Epidermal melanocyte (primary cell): ENCODE measurements at regions not wholly inside any gene's neighbourhood (a gene's known extent, or its start where the extent isn't known, plus 50 kb on each side); places are given as distances from the start of the nearest gene placed in this dataset.
"Not testable (repeated sequence)": the region's sequence is repeated elsewhere in the genome, so short reads cannot be mapped to it uniquely, and the experiment has no call there.

Source experiments
- DNase-seq: peaks from one replicate; pipeline ENCODE4 v3.0.0; 2011; ENCODE audit warnings: low spot score; ENCODE audit not compliant: insufficient read length

GRCh38 chr2:125588780-125589179 is 1067.2 kb upstream of the GYPC start:
- no peak for DNase-seq

- DNase-seq = no peak
These were observed 1064.0 kb upstream of the GYPC start for GRCh38 chr2:125591954-125592353.

- DNase-seq = no peak
These were observed 1062.9 kb upstream of the GYPC start for GRCh38 chr2:125593036-125593435.

GRCh38 chr2:125596612-125597011 is 1059.3 kb upstream of the GYPC start:
- DNase-seq = no peak

- no peak for DNase-seq
These were observed 1040.5 kb upstream of the GYPC start for GRCh38 chr2:125615438-125615837.

- no peak for DNase-seq
These were observed 1025.6 kb upstream of the GYPC start for GRCh38 chr2:125630377-125630776.

- no peak for DNase-seq
These were observed 1021.3 kb upstream of the GYPC start for GRCh38 chr2:125634662-125635061.

- DNase-seq = no peak
These were observed 1017.6 kb upstream of the GYPC start for GRCh38 chr2:125638345-125638744.

GRCh38 chr2:125642032-125642431 is 1013.9 kb upstream of the GYPC start:
- no peak for DNase-seq

GRCh38 chr2:125643128-125643527 is 1012.8 kb upstream of the GYPC start:
- no peak for DNase-seq

- no peak for DNase-seq
These were observed 1012.4 kb upstream of the GYPC start for GRCh38 chr2:125643585-125643984.

GRCh38 chr2:125644257-125644656 is 1011.7 kb upstream of the GYPC start:
- DNase-seq = no peak

GRCh38 chr2:125652280-125652679 is 1003.7 kb upstream of the GYPC start:
- DNase-seq = no peak

GRCh38 chr2:125654226-125654625 is 1001.7 kb upstream of the GYPC start:
- no peak for DNase-seq

- DNase-seq = no peak
These were observed 999.8 kb upstream of the GYPC start for GRCh38 chr2:125656190-125656589.

GRCh38 chr2:125658583-125658982 is 997.4 kb upstream of the GYPC start:
- no peak for DNase-seq

- DNase-seq = not testable (repeated sequence)
These were observed 995.6 kb upstream of the GYPC start for GRCh38 chr2:125660369-125660768.

GRCh38 chr2:125667630-125668029 is 988.3 kb upstream of the GYPC start:
- no peak for DNase-seq

GRCh38 chr2:125679903-125680302 is 976.1 kb upstream of the GYPC start:
- no peak for DNase-seq

- no peak for DNase-seq
These were observed 975.1 kb upstream of the GYPC start for GRCh38 chr2:125680809-125681208.

GRCh38 chr2:125681576-125681975 is 974.4 kb upstream of the GYPC start:
- DNase-seq = no peak

GRCh38 chr2:125681976-125682805 is 973.8 kb upstream of the GYPC start:
- DNase-seq = no peak

GRCh38 chr2:125684256-125684655 is 971.7 kb upstream of the GYPC start:
- no peak for DNase-seq
